Lower lobe of right lung (tissue), 2 donors: ENCODE measurements at regions not wholly inside any gene's neighbourhood (a gene's known extent, or its start where the extent isn't known, plus 50 kb on each side); places are given as distances from the start of the nearest gene placed in this dataset.

Experiments
- ATAC-seq, 2 donors: fragments of 200-7000 bp; cut with Tn5 transposase; one replicate each; pipeline ENCODE4 v1.9.1; 2020 to 2022; ENCODE audit warnings: mild to moderate bottlenecking in 2 of 2, moderate library complexity in 2 of 2
- DNase-seq: peaks from one replicate; pipeline ENCODE4 v3.0.0-alpha.2; 2020
- H3K27ac ChIP-seq: fragments of 200-600 bp; one replicate; pipeline ENCODE4 v1.8.0; 2022
- H3K27me3 ChIP-seq: fragments of 200-600 bp; one replicate; pipeline ENCODE4 v1.8.0; 2022; ENCODE audit warnings: low read depth
- H3K36me3 ChIP-seq: fragments of 200-600 bp; one replicate; pipeline ENCODE4 v1.8.0; 2022; ENCODE audit warnings: mild to moderate bottlenecking
- H3K4me1 ChIP-seq: fragments of 200-600 bp; one replicate; pipeline ENCODE4 v1.8.0; 2022
- H3K4me3 ChIP-seq: fragments of 200-600 bp; one replicate; pipeline ENCODE4 v1.8.0; 2022; ENCODE audit warnings: mild to moderate bottlenecking
- H3K9me3 ChIP-seq: fragments of 200-600 bp; one replicate; pipeline ENCODE4 v1.8.0; 2022
- CTCF ChIP-seq: fragments of 200-600 bp; IDR thresholded peaks from one replicate; pipeline ENCODE4 v1.8.0; 2022; ENCODE audit warnings: antibody characterized with exemption, mild to moderate bottlenecking
- intact Hi-C: fragments of 100-400 bp; cut with DNase I; formaldehyde crosslinking; loops from one replicate; pipeline ENCODE4 v1.11.0; 2022
- donor health status: DM: no; HTN: yes; CAD: no; lungs with severe emphysema.

- TF ChIP-seq CTCF = no peak
- H3K4me3 ChIP-seq = no peak overlapping the region
- no peaks in the 10 kb centered on the region for H3K36me3 ChIP-seq
- no peaks in the 10 kb centered on the region for H3K4me1 ChIP-seq
- no peak overlapping the region for H3K27ac ChIP-seq
- no peaks in the 10 kb centered on the region for H3K9me3 ChIP-seq
- intact Hi-C loops = no loop called here
- no peaks in the 10 kb centered on the region for H3K27me3 ChIP-seq
- ATAC-seq (no peak), DNase-seq (no peak)
These were observed 172.6 kb downstream of the SATB1 start for GRCh38 chr3:18252578-18252977.

- ATAC-seq (no peak), DNase-seq (no peak)
- no peak for TF ChIP-seq CTCF
- Histone ChIP-seq H3K36me3 (no peaks in the 10 kb centered on the region), H3K27ac (no peak overlapping the region), H3K27me3 (no peaks in the 10 kb centered on the region), H3K9me3 (no peaks in the 10 kb centered on the region), H3K4me3 (no peak overlapping the region), H3K4me1 (no peaks in the 10 kb centered on the region)
- intact Hi-C loops = no loop called here
These were observed 174.1 kb downstream of the SATB1 start for GRCh38 chr3:18250991-18251390.

DNA sequence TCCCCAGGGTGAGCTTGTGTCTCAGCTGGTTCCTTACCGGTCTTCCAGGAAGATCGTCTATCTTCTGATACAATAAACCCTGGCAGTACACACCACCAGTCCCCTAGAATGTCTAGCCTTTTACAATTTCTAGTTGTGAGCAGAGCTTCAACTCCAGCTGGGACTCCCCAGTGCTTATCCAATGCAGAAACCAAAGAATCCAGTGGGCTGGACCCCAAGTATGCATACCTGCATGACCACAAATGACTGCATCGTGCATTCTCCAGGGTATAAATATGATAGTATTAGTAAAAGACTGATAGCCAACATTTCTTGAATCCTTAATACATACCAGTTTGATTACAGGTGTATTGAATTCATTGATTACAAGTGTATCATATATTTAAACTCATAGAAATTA lies 176.0 kb downstream of the SATB1 start:
- Histone ChIP-seq H3K9me3 (no peaks in the 10 kb centered on the region), H3K4me3 (no peak overlapping the region), H3K27me3 (no peaks in the 10 kb centered on the region), H3K36me3 (no peaks in the 10 kb centered on the region), H3K27ac (no peak overlapping the region), H3K4me1 (no peaks in the 10 kb centered on the region)
- no peak for DNase-seq
- TF ChIP-seq CTCF = no peak
- intact Hi-C loops = no loop called here
- no peak for ATAC-seq

DNA sequence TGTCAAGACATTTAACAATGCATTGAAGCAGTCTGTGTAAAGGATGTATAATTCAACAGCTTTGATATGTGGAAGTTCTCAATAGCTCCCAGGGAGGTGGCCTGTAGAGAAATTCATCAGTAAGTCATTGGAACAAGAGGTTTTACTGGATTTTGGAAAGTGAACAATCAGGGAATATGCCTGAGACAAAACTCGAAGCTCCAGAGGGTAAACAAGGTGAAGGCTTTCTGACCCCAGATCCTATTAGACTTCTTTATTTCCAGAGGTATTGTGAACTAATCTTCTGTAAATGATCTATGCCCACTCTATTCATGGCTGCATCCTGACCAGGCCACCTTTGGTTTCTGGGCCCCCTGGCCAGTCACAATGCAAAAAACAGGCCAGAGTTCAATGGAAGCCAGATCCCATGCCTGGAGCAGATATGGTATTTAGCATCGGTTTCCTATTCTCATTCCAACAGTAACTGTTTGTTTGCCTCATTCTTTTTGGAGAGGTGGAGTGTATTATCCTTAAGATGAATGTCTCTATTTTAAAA lies 177.3 kb downstream of the SATB1 start:
- intact Hi-C loops = no loop called here
- no peak for DNase-seq
- H3K27me3 ChIP-seq = no peaks in the 10 kb centered on the region
- ATAC-seq = no peak
- no peak for TF ChIP-seq CTCF
- no peaks in the 10 kb centered on the region for H3K4me1 ChIP-seq
- no peaks in the 10 kb centered on the region for H3K9me3 ChIP-seq
- H3K27ac ChIP-seq = no peak overlapping the region
- H3K36me3 ChIP-seq = no peaks in the 10 kb centered on the region
- no peak overlapping the region for H3K4me3 ChIP-seq

- no peak for DNase-seq
- no peak overlapping the region for H3K4me3 ChIP-seq
- no peaks in the 10 kb centered on the region for H3K4me1 ChIP-seq
- no peaks in the 10 kb centered on the region for H3K36me3 ChIP-seq
- intact Hi-C loops = no loop called here
- H3K9me3 ChIP-seq = no peaks in the 10 kb centered on the region
- no peak overlapping the region for H3K27ac ChIP-seq
- H3K27me3 ChIP-seq = no peaks in the 10 kb centered on the region
- no peak for TF ChIP-seq CTCF
- no peak for ATAC-seq
These were observed 177.9 kb downstream of the SATB1 start for GRCh38 chr3:18247139-18247695.
